ENCODE measurements at regions not wholly inside any gene's neighbourhood (a gene's known extent, or its start where the extent isn't known, plus 50 kb on each side); places are given as distances from the start of the nearest gene placed in this dataset.
A peak's percentile ranks its signal among the peaks of the same experiment; 100 is the strongest.

- no peak for TF ChIP-seq TSHZ1 (tag by site-specific recombination; IDR thresholded peaks at IDR 0.05; ENCODE audit: borderline replicate concordance)
- TF ChIP-seq ATF2 (tag by site-specific recombination; IDR thresholded peaks at IDR 0.05; ENCODE audit: low read depth) = peak; percentile 91
- TF ChIP-seq CTCF (tag by site-specific recombination; IDR thresholded peaks at IDR 0.05) = no peak
- TF ChIP-seq ZNF148 (tag by site-specific recombination; IDR thresholded peaks at IDR 0.05; ENCODE audit: borderline replicate concordance) = no peak
- no peak for TF ChIP-seq ZNF621 (tag by site-specific recombination; IDR thresholded peaks at IDR 0.05)
- no peak for TF ChIP-seq KLF16 (tag by site-specific recombination; IDR thresholded peaks at IDR 0.05)
Observed at GRCh38 chr14:104299993-104300761, 161.8 kb downstream of the KIF26A start.

Data from HEK293 (cell line).